ENCODE measurements at regions not wholly inside any gene's neighbourhood (a gene's known extent, or its start where the extent isn't known, plus 50 kb on each side); places are given as distances from the start of the nearest gene placed in this dataset.

- dilution Hi-C loops (cut with MboI; ENCODE audit: extremely low pct_ligation_motif_present, low sequenced_read_pairs) = no loop called here
- Histone ChIP-seq H3K4me1 (ENCODE audit: control insufficient read depth, extremely low read depth, insufficient read depth, low read length) (no peaks in the 10 kb centered on the region), H2AFZ (ENCODE audit: low read depth, low read length) (no peak overlapping the region), H3K27me3 (ENCODE audit: control insufficient read depth in 2 of 2, insufficient read depth in 2 of 2, low read length in 2 of 2) (peaks cover 7 to 13% of the 10 kb centered on the region in 2 experiments), H3K9me1 (replicated peaks; ENCODE audit: control insufficient read depth, extremely low read depth, insufficient read depth, low read length) (no peaks in the 10 kb centered on the region), H4K20me1 (replicated peaks; ENCODE audit: control insufficient read depth, extremely low read depth, insufficient read depth, low read length) (no peaks in the 10 kb centered on the region), H3K9ac (replicated peaks; ENCODE audit: extremely low read depth, insufficient read depth, low read length) (no peak overlapping the region), H3K27ac (ENCODE audit: insufficient read depth, low read depth, low read length) (no peak overlapping the region), H3K79me2 (ENCODE audit: control insufficient read depth, insufficient read depth, low read length) (no peaks in the 10 kb centered on the region), H3K36me3 (ENCODE audit: control insufficient read depth in 2 of 2, extremely low read depth in 1 of 2, insufficient read depth in 2 of 2, low read length in 2 of 2) (no peaks in the 10 kb centered on the region), H3K9me3 (replicated peaks; ENCODE audit: control insufficient read depth, insufficient read depth, low read length) (no peaks in the 10 kb centered on the region), H3K4me3 (replicated peaks in 1 of 3; ENCODE audit: insufficient read depth in 1 of 3, low read depth in 1 of 3, low read length in 3 of 3) (no peak overlapping the region), H3K4me2 (ENCODE audit: insufficient read depth, low read length) (no peak overlapping the region)
- ChIA-PET CTCF (interaction anchor here (0.7 kb wide), 1 partner anchor 346 kb away, joined by 3 read pairs; no protein-coding TSS in a partner anchor), POLR2A (no interaction called here)
- intact Hi-C loops (cut with micrococcal nuclease) = no loop called here
- FAIRE-seq (no peak), DNase-seq (ENCODE audit: low read depth, low spot score) (no peak)
- BruUV-seq (replicated peaks) = no TSS peak
- no peak for TF ChIP-seq CTCF (IDR thresholded peaks at IDR 0.05; ENCODE audit: extremely low read depth in 1 of 2, insufficient read depth in 1 of 2, low read depth in 1 of 2, low read length in 2 of 2)
- TF ChIP-seq JUN (IDR thresholded peaks at IDR 0.05; ENCODE audit: borderline replicate concordance, insufficient read depth, insufficient read length, low read depth) = no peak
- TF ChIP-seq POLR2A (IDR thresholded peaks at IDR 0.05; ENCODE audit: low read depth, low read length) = no peak
- no peak for TF ChIP-seq EZH2 (IDR thresholded peaks at IDR 0.05; ENCODE audit: borderline replicate concordance, low read depth, low read length, severe bottlenecking)
- TF ChIP-seq MAX (IDR thresholded peaks at IDR 0.05; ENCODE audit: insufficient read depth, insufficient read length) = no peak
- no peak for TF ChIP-seq FOS (IDR thresholded peaks at IDR 0.05; ENCODE audit: borderline replicate concordance, insufficient read depth, low read length)
- TF ChIP-seq GATA2 (IDR thresholded peaks at IDR 0.05; ENCODE audit: insufficient read depth, insufficient read length, low read depth, low read length) = no peak
- no peak for TF ChIP-seq MYC (IDR thresholded peaks at IDR 0.05; ENCODE audit: low read depth, low read length)
- no peak for TF ChIP-seq POLR2AphosphoS5 (IDR thresholded peaks at IDR 0.05; ENCODE audit: insufficient read depth, low read depth, low read length)
Measured at GRCh38 chr17:6209829-6210228, 139.7 kb downstream of the WSCD1 start.
